AG09319 (cell line): ENCODE measurements at regions not wholly inside any gene's neighbourhood (a gene's known extent, or its start where the extent isn't known, plus 50 kb on each side); places are given as distances from the start of the nearest gene placed in this dataset.

Source experiments
- DNase-seq: peaks from one replicate; pipeline ENCODE4 v3.0.0-alpha.2; 2010; ENCODE audit warnings: low read depth; ENCODE audit errors: extremely low read depth
- TF ChIP-seq, protein P1 (sequence below): IDR thresholded peaks from 2 replicates; pipeline ENCODE4 v1.5.1; 2011; ENCODE audit warnings: low read depth, mild to moderate bottlenecking, inconsistent platforms, low read length, moderate library complexity

DNA sequence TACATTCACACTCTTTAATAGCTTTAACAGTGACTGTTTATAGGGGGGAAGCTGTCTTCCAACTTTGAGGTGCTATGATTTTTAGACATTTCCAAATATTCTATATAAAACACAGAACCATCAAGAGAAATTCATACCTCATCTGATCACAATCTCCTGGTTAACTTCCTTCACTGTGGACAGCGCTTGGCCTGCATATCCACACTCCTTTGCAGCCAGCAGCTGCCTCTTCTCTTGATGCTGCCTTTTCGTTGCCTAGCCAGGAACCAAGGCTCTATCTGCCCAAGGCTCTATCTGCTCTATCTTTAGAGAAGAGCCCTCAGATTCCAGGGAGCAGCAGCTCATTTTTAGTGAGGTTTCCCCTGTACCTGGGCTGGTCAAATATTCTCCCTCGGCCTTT, 252.0 kb downstream of the PTEN start:
- TF ChIP-seq, protein P1, sequence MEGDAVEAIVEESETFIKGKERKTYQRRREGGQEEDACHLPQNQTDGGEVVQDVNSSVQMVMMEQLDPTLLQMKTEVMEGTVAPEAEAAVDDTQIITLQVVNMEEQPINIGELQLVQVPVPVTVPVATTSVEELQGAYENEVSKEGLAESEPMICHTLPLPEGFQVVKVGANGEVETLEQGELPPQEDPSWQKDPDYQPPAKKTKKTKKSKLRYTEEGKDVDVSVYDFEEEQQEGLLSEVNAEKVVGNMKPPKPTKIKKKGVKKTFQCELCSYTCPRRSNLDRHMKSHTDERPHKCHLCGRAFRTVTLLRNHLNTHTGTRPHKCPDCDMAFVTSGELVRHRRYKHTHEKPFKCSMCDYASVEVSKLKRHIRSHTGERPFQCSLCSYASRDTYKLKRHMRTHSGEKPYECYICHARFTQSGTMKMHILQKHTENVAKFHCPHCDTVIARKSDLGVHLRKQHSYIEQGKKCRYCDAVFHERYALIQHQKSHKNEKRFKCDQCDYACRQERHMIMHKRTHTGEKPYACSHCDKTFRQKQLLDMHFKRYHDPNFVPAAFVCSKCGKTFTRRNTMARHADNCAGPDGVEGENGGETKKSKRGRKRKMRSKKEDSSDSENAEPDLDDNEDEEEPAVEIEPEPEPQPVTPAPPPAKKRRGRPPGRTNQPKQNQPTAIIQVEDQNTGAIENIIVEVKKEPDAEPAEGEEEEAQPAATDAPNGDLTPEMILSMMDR, result no peak

DNA sequence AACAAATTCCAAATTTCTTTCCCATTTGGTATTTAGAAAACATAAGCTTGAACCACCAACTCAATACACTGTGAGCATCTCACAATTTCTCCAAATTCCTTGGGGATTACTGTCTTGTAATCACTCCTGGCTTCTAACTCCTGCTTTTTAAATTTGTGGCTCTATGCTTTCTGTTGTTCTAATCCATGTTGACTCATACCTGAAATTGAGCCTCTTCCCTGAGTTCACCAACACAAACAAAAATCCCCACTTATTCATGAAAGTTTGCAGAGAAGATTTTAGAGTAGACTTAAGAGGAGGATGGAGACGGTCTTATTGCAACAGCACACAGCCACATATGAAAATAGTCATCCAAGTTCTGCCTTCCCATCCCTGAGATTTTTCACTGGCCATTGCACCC, 252.5 kb downstream of the PTEN start:
- peak; percentile 71 for DNase-seq
- TF ChIP-seq, protein P1, result no peak

More for the DNA sequence above, 252.0 kb downstream of the PTEN start:
- no peak for DNase-seq

DNA sequence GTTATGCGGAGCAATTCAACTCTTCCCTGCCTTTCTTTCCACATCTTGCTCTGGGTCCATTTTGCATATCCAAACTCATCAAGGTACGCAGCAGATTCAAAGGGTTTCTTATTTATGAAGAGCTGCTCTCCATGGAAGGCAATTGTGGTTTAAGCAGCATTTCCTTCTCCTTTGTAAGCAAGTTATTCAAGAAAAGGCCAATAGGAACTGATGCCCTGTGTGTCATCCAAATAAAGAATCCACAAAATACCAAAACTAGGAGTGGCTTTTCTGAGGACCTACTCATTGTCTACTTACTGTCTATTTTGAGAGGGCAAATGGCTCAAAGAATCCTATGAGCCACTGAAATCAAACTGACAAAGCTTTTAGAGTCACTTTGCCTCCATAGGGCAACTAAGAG, 253.1 kb downstream of the PTEN start:
- no peak for DNase-seq
- TF ChIP-seq, protein P1, result no peak

DNA sequence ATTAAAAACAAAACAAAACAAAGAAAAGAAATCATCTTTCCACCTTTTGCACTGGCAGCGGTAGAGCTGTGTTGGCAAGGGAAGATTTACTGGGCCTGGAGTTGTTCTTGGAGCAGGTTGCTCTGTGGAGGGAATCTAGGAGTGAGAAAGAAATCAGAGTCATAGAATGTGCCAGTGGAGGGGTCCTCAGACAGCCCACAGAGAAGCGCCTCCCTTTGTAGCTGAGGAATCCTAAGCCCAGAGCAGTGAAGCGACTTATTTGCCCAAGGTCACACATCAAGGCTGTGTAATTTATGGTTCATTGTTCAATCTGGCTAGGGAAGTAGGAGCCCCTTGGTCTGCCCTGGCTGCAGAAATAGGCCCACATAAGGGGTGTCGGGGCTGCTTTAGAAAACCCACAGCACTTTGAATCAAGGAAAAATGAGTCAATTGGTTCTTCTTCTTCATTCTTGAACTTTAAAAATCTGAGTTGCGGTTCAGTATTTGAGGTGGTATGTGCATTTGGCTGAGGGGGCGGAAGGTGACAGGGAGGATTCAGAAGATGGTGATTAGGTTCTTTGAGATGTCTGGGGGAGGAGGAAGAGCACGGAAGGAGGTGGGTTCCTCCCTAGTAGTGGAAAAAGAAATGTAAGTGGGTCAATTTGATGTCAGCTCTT, 253.7 kb downstream of the PTEN start:
- TF ChIP-seq, protein P1, result no peak
- DNase-seq, result no peak

DNA sequence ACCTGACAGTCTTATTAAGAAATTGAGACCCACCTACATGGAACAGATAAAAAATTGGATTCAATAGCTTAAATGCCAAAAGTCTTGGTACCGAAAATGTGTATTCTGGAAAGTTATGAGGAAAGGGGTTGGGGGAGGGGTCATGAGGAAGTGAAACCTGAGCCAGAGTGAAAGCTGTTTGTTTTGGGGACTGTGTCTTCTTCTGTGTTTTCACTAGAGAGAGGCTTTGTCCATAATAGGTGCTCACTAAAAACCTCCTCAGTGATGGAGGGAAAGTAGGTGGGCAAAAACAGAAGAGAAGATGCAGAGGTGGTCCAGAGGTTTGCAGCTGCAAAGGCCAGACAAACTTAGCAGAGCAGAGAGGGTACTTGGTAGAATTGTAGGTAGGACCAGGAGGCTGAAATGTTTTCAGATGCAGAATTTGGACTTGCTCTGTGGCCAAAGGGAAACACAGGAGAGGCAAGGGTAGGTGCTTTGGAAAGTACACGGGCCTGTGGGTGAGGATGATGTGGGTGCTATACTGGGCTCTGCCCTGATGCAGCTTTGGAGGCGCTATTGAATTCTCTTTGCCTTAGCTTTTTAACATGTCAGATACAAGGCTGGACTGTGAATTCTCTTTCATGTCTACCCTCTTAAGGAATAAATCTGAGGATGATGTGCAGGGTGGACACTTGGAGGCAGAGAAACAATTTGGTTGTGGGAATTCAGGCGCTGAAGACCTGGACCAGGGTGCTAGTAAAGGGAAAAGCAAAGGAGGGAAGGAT, 254.6 kb downstream of the PTEN start:
- no peak for DNase-seq
- TF ChIP-seq, protein P1, result no peak

DNA sequence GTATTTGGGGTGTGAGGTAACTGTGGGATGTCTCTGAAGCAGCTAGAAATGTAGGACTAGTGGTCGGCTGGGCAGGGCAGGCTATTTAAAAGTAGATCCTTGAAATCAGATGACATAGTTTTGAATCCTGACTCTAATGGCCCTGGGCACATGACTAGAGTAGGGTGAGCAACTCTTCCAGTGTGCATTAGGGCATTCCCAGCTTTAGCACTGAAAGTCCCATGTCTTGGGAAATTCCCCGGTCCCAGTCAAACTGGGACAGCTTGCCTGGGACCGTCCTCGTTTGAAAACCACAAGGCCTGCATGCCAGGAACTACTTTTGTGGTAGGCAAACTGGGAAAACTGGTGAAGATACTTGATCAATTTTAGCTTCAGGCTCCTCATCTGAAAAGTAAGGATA, 255.3 kb downstream of the PTEN start:
- no peak for DNase-seq
- TF ChIP-seq, protein P1, result no peak

DNA sequence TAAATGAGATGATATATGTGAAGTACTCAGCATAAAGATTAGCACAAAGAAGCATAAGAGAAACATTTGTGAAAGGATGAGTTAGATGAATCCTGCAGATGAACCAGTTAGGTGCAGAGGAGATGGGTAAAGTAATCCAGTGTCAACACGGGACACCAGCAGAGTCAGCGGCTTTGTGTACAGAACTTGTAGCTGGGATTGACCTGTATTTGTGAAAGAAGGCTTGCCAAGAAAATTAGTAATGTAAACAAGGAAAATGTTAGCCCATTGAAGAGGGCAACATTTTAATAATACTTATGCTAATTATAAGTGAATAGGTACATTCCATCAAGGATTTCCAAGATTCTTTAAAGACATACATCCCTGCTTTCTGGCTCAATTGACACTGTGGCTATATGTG, 255.7 kb downstream of the PTEN start:
- TF ChIP-seq, protein P1, result no peak
- no peak for DNase-seq
